Esophagus muscularis mucosa (tissue), 4 donors: ENCODE measurements at regions not wholly inside any gene's neighbourhood (a gene's known extent, or its start where the extent isn't known, plus 50 kb on each side); places are given as distances from the start of the nearest gene placed in this dataset.

Source experiments
- CTCF ChIP-seq, 3 experiments: fragments of 200-600 bp in 2 of 3; fragments of 450-650 bp in 1 of 3; sonication (generic) in 2 of 3; IDR thresholded peaks; one replicate each; pipeline ENCODE4 v1.5.1; 2017 to 2019; ENCODE audit warnings: antibody characterized with exemption in 3 of 3, mild to moderate bottlenecking in 2 of 3, moderate library complexity in 1 of 3
- EP300 ChIP-seq: sonication (generic); formaldehyde crosslinking; IDR thresholded peaks from one replicate; pipeline ENCODE4 v1.6.1; 2017; ENCODE audit warnings: antibody characterized with exemption
- POLR2A ChIP-seq: fragments of 450-650 bp; IDR thresholded peaks from one replicate; pipeline ENCODE4 v1.6.1; 2017; ENCODE audit warnings: antibody characterized with exemption, moderate library complexity, mild to moderate bottlenecking, low read depth
- POLR2AphosphoS5 ChIP-seq, 2 donors: sonication (generic); formaldehyde crosslinking; IDR thresholded peaks; one replicate each; pipeline ENCODE4 v1.6.1; 2017; ENCODE audit warnings: antibody characterized with exemption in 2 of 2

GRCh38 chr12:12020762-12021161, 50.0 kb upstream of the BCL2L14 start:
- TF ChIP-seq CTCF (IDR thresholded peaks at IDR 0.05) (no peak), POLR2A (no peak), POLR2AphosphoS5 (IDR thresholded peaks at IDR 0.05) (no peak), EP300 (no peak)
